HK-2 (cell line): ENCODE measurements at regions not wholly inside any gene's neighbourhood (a gene's known extent, or its start where the extent isn't known, plus 50 kb on each side); places are given as distances from the start of the nearest gene placed in this dataset.
"Not testable (repeated sequence)": the region's sequence is repeated elsewhere in the genome, so short reads cannot be mapped to it uniquely, and the experiment has no call there.

Source experiments
- DNase-seq: peaks from one replicate; pipeline ENCODE4 v3.0.0-alpha.2; 2018; ENCODE audit not compliant: unreplicated experiment

- DNase-seq = no peak
These were observed 158.9 kb downstream of the FAM174A start for GRCh38 chr5:100694100-100694499.

GRCh38 chr5:100697970-100698369 is 162.8 kb downstream of the FAM174A start:
- DNase-seq = no peak

DNA sequence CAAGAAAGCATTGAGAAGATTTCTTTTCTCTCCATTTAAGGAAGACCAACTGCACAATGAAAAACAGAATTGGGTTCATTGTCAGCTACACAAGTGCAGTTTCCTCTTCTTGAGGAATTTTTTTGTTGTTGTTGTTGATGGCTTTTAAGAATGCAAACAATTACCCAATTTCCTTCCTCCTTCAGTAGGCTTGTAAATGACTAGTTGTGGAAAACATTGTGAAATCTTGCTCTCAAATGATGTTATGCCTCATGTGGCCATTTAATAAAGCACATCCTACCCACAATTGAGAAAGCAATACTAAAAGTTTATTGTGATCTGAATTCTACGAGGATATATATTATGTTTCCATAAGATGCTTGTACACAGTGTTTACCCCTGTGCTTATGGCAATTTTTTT is 171.6 kb downstream of the FAM174A start:
- DNase-seq = no peak

GRCh38 chr5:100708645-100709171 is 173.5 kb downstream of the FAM174A start:
- no peak for DNase-seq

DNA sequence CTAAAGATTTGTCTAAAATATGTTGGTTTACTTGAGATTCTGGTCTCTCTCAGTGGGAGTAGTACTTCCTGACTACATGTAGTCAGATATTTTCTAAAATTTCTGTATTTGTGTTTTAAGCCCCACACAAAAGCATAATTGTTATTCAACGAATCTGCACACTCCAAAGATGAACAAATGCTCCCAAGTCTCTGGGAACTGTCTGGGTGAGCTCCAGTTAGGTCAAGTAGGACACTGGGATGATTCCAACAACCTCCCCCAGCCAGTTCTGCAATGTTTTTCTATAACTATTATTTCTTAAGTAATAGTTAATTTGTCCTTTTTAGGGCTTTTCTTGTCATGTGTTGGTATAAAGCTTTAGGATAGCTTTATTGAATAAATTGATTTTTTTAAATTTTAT is 174.6 kb downstream of the FAM174A start:
- DNase-seq = no peak

- not testable (repeated sequence) for DNase-seq
These were observed 179.6 kb downstream of the FAM174A start for GRCh38 chr5:100714780-100715179.

GRCh38 chr5:100722657-100723056 is 180.4 kb downstream of the ST8SIA4 start:
- DNase-seq = no peak

DNA sequence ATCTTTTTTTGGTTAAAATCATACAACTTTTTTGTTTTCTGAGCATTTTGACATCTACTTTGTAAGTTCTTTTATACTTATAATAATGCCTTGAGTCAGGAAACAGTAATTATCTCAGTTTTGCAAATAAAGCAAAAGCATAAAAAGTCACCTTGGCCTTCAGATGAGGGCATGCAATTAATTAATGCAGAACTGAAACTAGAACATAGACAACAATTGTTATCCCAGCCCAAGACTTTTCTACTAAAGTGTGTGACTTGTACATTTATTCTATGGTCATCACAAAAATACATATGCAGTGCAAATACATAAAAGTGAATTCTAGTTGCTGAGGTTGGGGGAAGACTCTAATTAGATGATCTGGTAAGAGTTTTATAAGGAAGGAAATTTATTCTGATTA is 179.9 kb downstream of the ST8SIA4 start:
- no peak for DNase-seq

GRCh38 chr5:100726116-100726515 is 177.0 kb downstream of the ST8SIA4 start:
- DNase-seq = no peak

DNA sequence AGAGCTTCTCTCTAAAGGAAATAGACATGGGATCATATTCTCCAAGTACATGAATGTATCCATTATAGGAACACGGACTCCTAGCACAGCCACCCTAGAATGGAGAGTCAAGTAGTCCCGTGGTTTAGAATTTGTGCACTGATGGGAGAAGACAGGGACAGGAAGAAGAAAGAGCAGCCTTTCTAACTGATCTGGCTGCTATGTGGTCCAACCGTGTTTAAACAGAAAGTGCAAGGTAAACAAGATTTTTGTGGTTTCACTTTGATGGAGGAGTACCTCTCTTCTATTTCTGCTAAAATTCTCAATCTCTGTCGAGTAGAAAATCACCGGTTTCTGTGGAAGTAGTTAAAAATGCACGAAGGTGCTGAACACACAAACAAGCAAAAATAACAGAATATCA is 171.3 kb downstream of the ST8SIA4 start:
- DNase-seq = no peak

- no peak for DNase-seq
These were observed 156.4 kb downstream of the ST8SIA4 start for GRCh38 chr5:100746730-100747129.

GRCh38 chr5:100749771-100750284 is 153.3 kb downstream of the ST8SIA4 start:
- DNase-seq = no peak

GRCh38 chr5:100755435-100755834 is 147.6 kb downstream of the ST8SIA4 start:
- DNase-seq = no peak
